ENCODE measurements at regions not wholly inside any gene's neighbourhood (a gene's known extent, or its start where the extent isn't known, plus 50 kb on each side); places are given as distances from the start of the nearest gene placed in this dataset.

DNA sequence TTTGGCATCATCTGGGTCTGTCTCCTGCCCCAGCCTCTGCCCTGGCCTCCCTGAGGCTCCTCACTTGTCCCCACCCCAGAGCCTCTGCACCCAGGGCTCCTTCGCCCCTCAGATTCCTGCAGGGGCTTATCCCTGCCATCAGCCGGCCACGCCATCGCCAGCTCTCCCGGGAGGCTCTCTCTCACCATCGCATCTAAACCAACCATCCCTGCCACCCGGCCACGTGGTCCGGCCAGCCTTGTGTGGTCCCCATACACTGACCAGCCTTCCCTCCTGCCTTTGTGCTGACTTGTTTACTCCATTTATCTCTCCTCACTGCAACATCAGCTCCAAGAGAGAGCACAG lies 134.3 kb upstream of the IQSEC1 start:
- no peak for FAIRE-seq
- CTCF ChIA-PET (ENCODE audit: low intra/inter-chr PET ratio): no interaction called here
- TF ChIP-seq, protein P1, sequence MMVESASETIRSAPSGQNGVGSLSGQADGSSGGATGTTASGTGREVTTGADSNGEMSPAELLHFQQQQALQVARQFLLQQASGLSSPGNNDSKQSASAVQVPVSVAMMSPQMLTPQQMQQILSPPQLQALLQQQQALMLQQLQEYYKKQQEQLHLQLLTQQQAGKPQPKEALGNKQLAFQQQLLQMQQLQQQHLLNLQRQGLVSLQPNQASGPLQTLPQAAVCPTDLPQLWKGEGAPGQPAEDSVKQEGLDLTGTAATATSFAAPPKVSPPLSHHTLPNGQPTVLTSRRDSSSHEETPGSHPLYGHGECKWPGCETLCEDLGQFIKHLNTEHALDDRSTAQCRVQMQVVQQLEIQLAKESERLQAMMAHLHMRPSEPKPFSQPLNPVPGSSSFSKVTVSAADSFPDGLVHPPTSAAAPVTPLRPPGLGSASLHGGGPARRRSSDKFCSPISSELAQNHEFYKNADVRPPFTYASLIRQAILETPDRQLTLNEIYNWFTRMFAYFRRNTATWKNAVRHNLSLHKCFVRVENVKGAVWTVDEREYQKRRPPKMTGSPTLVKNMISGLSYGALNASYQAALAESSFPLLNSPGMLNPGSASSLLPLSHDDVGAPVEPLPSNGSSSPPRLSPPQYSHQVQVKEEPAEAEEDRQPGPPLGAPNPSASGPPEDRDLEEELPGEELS (CRISPR knock-in tag; IDR thresholded peaks at IDR 0.05; ENCODE audit: borderline replicate concordance): no peak
- no peak for TF ChIP-seq XRCC4 (IDR thresholded peaks at IDR 0.05; ENCODE audit: extremely low read depth, insufficient read depth, insufficient read length)
- no peak for TF ChIP-seq FOS (IDR thresholded peaks at IDR 0.05; ENCODE audit: extremely low read depth, insufficient read length)
- no peak for TF ChIP-seq ETV1 (tag; conservative IDR thresholded peaks at IDR 0.05; ENCODE audit: low read depth)
- TF ChIP-seq, protein P2, sequence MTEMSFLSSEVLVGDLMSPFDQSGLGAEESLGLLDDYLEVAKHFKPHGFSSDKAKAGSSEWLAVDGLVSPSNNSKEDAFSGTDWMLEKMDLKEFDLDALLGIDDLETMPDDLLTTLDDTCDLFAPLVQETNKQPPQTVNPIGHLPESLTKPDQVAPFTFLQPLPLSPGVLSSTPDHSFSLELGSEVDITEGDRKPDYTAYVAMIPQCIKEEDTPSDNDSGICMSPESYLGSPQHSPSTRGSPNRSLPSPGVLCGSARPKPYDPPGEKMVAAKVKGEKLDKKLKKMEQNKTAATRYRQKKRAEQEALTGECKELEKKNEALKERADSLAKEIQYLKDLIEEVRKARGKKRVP (CRISPR knock-in tag; IDR thresholded peaks at IDR 0.05): no peak
- TF ChIP-seq, protein P3, sequence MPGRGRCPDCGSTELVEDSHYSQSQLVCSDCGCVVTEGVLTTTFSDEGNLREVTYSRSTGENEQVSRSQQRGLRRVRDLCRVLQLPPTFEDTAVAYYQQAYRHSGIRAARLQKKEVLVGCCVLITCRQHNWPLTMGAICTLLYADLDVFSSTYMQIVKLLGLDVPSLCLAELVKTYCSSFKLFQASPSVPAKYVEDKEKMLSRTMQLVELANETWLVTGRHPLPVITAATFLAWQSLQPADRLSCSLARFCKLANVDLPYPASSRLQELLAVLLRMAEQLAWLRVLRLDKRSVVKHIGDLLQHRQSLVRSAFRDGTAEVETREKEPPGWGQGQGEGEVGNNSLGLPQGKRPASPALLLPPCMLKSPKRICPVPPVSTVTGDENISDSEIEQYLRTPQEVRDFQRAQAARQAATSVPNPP (IDR thresholded peaks at IDR 0.05; ENCODE audit: borderline replicate concordance, insufficient read depth, insufficient read length): no peak
- TF ChIP-seq, protein P4, sequence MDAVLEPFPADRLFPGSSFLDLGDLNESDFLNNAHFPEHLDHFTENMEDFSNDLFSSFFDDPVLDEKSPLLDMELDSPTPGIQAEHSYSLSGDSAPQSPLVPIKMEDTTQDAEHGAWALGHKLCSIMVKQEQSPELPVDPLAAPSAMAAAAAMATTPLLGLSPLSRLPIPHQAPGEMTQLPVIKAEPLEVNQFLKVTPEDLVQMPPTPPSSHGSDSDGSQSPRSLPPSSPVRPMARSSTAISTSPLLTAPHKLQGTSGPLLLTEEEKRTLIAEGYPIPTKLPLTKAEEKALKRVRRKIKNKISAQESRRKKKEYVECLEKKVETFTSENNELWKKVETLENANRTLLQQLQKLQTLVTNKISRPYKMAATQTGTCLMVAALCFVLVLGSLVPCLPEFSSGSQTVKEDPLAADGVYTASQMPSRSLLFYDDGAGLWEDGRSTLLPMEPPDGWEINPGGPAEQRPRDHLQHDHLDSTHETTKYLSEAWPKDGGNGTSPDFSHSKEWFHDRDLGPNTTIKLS (IDR thresholded peaks at IDR 0.05; ENCODE audit: borderline replicate concordance, low read depth): no peak
- TF ChIP-seq NR2C2 (CRISPR knock-in tag; IDR thresholded peaks at IDR 0.05): no peak
- no peak for TF ChIP-seq NR2C2 (tag; IDR thresholded peaks at IDR 0.05)
- no peak for TF ChIP-seq CHD2 (IDR thresholded peaks at IDR 0.05; ENCODE audit: low read depth, low read length)
- no peak for TF ChIP-seq SNIP1 (IDR thresholded peaks at IDR 0.05; ENCODE audit: low read depth)
- TF ChIP-seq SAP30 (IDR thresholded peaks at IDR 0.05; ENCODE audit: borderline replicate concordance, insufficient read depth, low read depth, low read length, poor library complexity, severe bottlenecking): no peak
- no peak for TF ChIP-seq ZNF23 (CRISPR knock-in tag; IDR thresholded peaks at IDR 0.05)

More for the DNA sequence above, 134.3 kb upstream of the IQSEC1 start:
- Histone ChIP-seq H3K27me3 (ENCODE audit: control insufficient read depth in 2 of 2, insufficient read depth in 2 of 2, low read length in 2 of 2) (peaks cover 68 to 93% of the 10 kb centered on the region in 2 experiments), H3K9ac (ENCODE audit: insufficient read depth in 1 of 2, low read depth in 2 of 2, low read length in 2 of 2) (no peak overlapping the region), H2AFZ (ENCODE audit: low read depth, low read length) (no peak overlapping the region), H3K27ac (ENCODE audit: extremely low read depth, low read depth, low read length) (no peak overlapping the region), H3K4me3 (no peak overlapping the region), H3K4me1 (replicated peaks in 1 of 2; ENCODE audit: control insufficient read depth in 2 of 2, insufficient read depth in 2 of 2, low read length in 2 of 2) (peaks cover 0 to 9% of the 10 kb centered on the region in 2 experiments; a peak in 2 of 5 replicates), H3K36me3 (ENCODE audit: control insufficient read depth, insufficient read depth, low read length) (no peaks in the 10 kb centered on the region), H3K9me1 (ENCODE audit: control insufficient read depth, insufficient read depth, low read length) (no peaks in the 10 kb centered on the region), H3K4me2 (ENCODE audit: insufficient read depth, low read length) (no peak overlapping the region), H3K9me3 (replicated peaks; ENCODE audit: control insufficient read depth, insufficient read depth, low read depth, low read length) (no peaks in the 10 kb centered on the region), H4K20me1 (replicated peaks; ENCODE audit: control insufficient read depth, insufficient read depth, low read length) (peaks cover 12% of the 10 kb centered on the region), H3K79me2 (ENCODE audit: control insufficient read depth, insufficient read depth, low read length) (no peaks in the 10 kb centered on the region)
- ATAC-seq: no peak
- no peak for DNase-seq (ENCODE audit: extremely low read depth in 1 of 4, low spot score in 3 of 4)
- intact Hi-C loops (cut with micrococcal nuclease): loop anchor here (1.0 kb wide), 1 partner anchor 16 kb away; no protein-coding TSS in a partner anchor
- in situ Hi-C loops (cut with MboI): no loop called here
- BruUV-seq (replicated peaks): no TSS peak
- 0% methylated on average over 9 of the region's 9 CpGs for WGBS (ENCODE audit: insufficient coverage, low coverage, missing lambda C conversion rate)
- POLR2A ChIA-PET: interaction anchor here (0.8 kb wide), 1 partner anchor 160 kb away, joined by 3 read pairs; no protein-coding TSS in a partner anchor

Data from K562 (cell line).